ENCODE measurements at regions not wholly inside any gene's neighbourhood (a gene's known extent, or its start where the extent isn't known, plus 50 kb on each side); places are given as distances from the start of the nearest gene placed in this dataset.
"Not testable (repeated sequence)": the region's sequence is repeated elsewhere in the genome, so short reads cannot be mapped to it uniquely, and the experiment has no call there.

DNA sequence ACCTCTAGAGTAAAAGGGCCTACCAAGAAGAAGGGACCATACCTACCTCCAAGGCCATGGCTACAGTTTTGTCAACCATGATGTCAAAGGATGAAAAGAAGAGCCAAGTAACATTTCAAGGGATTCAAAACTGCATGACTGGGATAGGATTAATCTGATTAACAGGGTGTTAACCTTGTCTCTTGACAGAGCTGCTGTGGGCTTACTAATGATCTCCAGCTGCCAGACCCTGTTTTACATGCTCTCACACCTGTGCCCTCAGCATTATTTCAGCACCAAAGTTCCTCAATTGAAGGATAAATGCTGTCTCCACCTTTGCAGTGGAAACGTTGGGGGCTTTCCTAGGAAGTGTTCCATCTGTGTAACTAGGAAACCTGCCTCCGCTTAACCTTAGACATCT, 78.3 kb downstream of the DMAC1 start:
- Histone ChIP-seq H3K36me3 (no peaks in the 10 kb centered on the region), H3K4me1 (no peaks in the 10 kb centered on the region), H3K27me3 (no peaks in the 10 kb centered on the region), H3K27ac (no peak overlapping the region), H3K4me3 (no peak overlapping the region), H3K9me3 (no peaks in the 10 kb centered on the region)
- TF ChIP-seq POLR2AphosphoS5 (IDR thresholded peaks at IDR 0.05) (no peak), POLR2A (IDR thresholded peaks at IDR 0.05) (no peak), EP300 (IDR thresholded peaks at IDR 0.05; ENCODE audit: low read depth) (no peak)
- TF ChIP-seq, protein P1, sequence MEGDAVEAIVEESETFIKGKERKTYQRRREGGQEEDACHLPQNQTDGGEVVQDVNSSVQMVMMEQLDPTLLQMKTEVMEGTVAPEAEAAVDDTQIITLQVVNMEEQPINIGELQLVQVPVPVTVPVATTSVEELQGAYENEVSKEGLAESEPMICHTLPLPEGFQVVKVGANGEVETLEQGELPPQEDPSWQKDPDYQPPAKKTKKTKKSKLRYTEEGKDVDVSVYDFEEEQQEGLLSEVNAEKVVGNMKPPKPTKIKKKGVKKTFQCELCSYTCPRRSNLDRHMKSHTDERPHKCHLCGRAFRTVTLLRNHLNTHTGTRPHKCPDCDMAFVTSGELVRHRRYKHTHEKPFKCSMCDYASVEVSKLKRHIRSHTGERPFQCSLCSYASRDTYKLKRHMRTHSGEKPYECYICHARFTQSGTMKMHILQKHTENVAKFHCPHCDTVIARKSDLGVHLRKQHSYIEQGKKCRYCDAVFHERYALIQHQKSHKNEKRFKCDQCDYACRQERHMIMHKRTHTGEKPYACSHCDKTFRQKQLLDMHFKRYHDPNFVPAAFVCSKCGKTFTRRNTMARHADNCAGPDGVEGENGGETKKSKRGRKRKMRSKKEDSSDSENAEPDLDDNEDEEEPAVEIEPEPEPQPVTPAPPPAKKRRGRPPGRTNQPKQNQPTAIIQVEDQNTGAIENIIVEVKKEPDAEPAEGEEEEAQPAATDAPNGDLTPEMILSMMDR (IDR thresholded peaks at IDR 0.05), result no peak
- intact Hi-C loops (cut with DNase I; ENCODE audit: low total_unique reads), result no loop called here
- in situ Hi-C loops (cut with MboI; ENCODE audit: low pct_ligation_motif_present in 1 of 4, low pct_unique_long_range_greater_than_20kb in 1 of 4, low sequenced_read_pairs in 3 of 4), result no loop called here
- 75% methylated on average over 2 of the region's 2 CpGs; no CpG with 5 or more reads in 1 of the 2 donors for WGBS, 2 donors (ENCODE audit: low coverage in 1 of 2)
- no peak for DNase-seq

DNA sequence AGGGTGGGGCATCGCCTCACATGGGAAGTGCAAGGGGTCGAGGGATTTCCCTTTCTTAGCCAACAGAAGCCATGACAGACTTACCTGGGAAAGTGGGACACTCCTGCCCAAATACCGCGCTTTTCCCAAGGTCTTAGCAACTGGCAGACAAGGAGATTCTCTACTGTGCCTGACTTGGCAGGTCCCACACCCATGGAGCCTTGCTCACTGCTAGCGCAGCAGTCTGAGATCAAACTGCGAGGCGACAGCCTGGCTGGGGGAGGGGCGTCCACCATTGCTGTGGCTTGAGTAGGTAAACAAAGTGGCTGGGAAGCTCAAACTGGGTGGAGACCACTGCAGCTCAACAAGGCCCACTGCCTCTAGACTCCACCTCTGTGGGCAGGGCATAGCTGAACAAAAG, 86.5 kb downstream of the DMAC1 start:
- intact Hi-C loops (cut with DNase I; ENCODE audit: low total_unique reads), result not testable (repeated sequence)

DNA sequence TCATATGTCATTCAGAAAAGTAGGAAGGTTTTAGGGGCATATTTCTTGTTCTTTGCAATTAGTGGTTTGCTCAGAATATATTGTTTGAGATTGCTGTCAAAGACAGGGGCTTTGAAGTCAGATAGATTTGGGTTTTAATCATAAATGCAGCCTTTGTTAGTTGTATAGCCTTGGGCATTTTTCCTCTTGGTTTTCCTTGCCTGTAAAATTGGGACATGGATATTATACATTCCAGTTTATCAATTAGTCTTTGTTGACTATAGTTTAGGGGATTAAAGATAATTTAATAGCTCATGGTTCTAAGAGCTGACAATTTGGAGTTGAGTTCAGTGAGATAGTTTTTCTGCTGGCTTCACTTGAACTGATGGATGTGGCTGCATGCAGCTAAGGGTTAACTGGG, 88.9 kb downstream of the DMAC1 start:
- no peaks in the 10 kb centered on the region for H3K4me1 ChIP-seq
- no peak for DNase-seq
- no peaks in the 10 kb centered on the region for H3K27me3 ChIP-seq
- intact Hi-C loops (cut with DNase I; ENCODE audit: low total_unique reads) (no loop called here), in situ Hi-C loops (cut with MboI; ENCODE audit: low pct_ligation_motif_present in 1 of 4, low pct_unique_long_range_greater_than_20kb in 1 of 4, low sequenced_read_pairs in 3 of 4) (no loop called here)
- no peak overlapping the region for H3K4me3 ChIP-seq
- H3K36me3 ChIP-seq, result no peaks in the 10 kb centered on the region
- TF ChIP-seq POLR2AphosphoS5 (IDR thresholded peaks at IDR 0.05), result no peak
- TF ChIP-seq POLR2A (IDR thresholded peaks at IDR 0.05), result no peak
- TF ChIP-seq EP300 (IDR thresholded peaks at IDR 0.05; ENCODE audit: low read depth), result no peak
- TF ChIP-seq, protein P1 (IDR thresholded peaks at IDR 0.05), result no peak
- H3K27ac ChIP-seq, result no peak overlapping the region
- H3K9me3 ChIP-seq, result no peaks in the 10 kb centered on the region

More for the DNA sequence above, 86.5 kb downstream of the DMAC1 start:
- H3K9me3 ChIP-seq; in situ Hi-C loops (cut with MboI; ENCODE audit: low pct_ligation_motif_present in 1 of 4, low pct_unique_long_range_greater_than_20kb in 1 of 4, low sequenced_read_pairs in 3 of 4); H3K4me3 ChIP-seq; DNase-seq; H3K27me3 ChIP-seq; H3K4me1 ChIP-seq; H3K27ac ChIP-seq; H3K36me3 ChIP-seq: not testable (repeated sequence)
- 83% methylated on average over 8 of the region's 8 CpGs; no CpG with 5 or more reads in 1 of the 2 donors for WGBS, 2 donors (ENCODE audit: low coverage in 1 of 2)

DNA sequence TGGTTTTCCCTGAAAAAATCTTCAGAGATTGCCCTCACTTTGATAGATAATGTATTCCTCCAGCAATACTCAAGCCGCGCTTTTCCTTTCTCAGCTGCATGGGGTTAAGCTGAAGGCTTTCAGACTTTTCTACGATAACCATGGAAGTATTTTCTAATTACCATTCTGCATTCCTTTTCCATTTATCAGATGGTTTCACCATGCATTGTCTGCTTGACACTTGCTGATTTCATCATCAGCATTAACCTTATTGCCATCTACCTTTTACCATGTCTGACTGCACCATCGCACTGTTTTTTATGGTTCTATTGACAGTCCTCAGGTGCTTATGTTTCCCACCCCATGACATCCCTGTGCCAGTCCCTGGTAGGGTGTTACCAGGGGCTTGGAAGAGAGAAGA, 91.6 kb downstream of the DMAC1 start:
- Histone ChIP-seq H3K9me3 (no peaks in the 10 kb centered on the region), H3K4me1 (peaks cover 0 to 11% (median 0%) of the 10 kb centered on the region in 4 donors), H3K27ac (no peak overlapping the region), H3K27me3 (no peaks in the 10 kb centered on the region), H3K4me3 (no peak overlapping the region), H3K36me3 (no peaks in the 10 kb centered on the region)
- intact Hi-C loops (cut with DNase I; ENCODE audit: low total_unique reads) (no loop called here), in situ Hi-C loops (cut with MboI; ENCODE audit: low pct_ligation_motif_present in 1 of 4, low pct_unique_long_range_greater_than_20kb in 1 of 4, low sequenced_read_pairs in 3 of 4) (no loop called here)
- TF ChIP-seq, protein P1 (IDR thresholded peaks at IDR 0.05), result no peak
- TF ChIP-seq EP300 (IDR thresholded peaks at IDR 0.05; ENCODE audit: low read depth) (no peak), POLR2AphosphoS5 (IDR thresholded peaks at IDR 0.05) (no peak), POLR2A (IDR thresholded peaks at IDR 0.05) (no peak)
- no peak for DNase-seq
- 94 to 96% methylated on average over 4 of the region's 4 CpGs for WGBS, 2 donors (ENCODE audit: low coverage in 1 of 2)

DNA sequence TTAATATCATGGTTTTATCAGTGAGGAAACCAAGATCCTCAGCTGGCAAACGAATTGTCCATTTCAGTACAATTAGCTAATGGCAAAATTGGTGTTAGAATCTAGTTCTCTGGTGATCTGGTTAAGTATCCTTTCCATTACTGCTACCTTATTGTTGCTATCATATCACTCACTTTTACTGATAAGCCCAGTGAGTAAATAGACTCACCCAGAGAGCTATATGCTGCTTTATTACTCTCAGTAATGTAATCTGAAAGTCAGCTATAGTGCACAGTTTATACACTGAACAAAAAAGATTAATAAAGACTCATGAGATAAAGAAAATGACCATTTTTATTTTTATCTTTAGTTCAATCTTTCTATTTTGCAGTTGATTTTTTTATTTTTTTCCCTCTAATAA, 95.0 kb downstream of the DMAC1 start:
- 20 to 28% methylated on average over 1 of the region's 1 CpG for WGBS, 2 donors (ENCODE audit: low coverage in 1 of 2)
- no peak for DNase-seq
- in situ Hi-C loops (cut with MboI; ENCODE audit: low pct_ligation_motif_present in 1 of 4, low pct_unique_long_range_greater_than_20kb in 1 of 4, low sequenced_read_pairs in 3 of 4), result no loop called here

More for the DNA sequence above, 95.0 kb downstream of the DMAC1 start:
- Histone ChIP-seq H3K27ac (no peak overlapping the region), H3K27me3 (no peaks in the 10 kb centered on the region), H3K4me1 (peaks cover 0 to 11% (median 0%) of the 10 kb centered on the region in 4 donors), H3K36me3 (no peaks in the 10 kb centered on the region), H3K9me3 (no peaks in the 10 kb centered on the region), H3K4me3 (no peak overlapping the region)
- TF ChIP-seq EP300 (IDR thresholded peaks at IDR 0.05; ENCODE audit: low read depth), result no peak
- no peak for TF ChIP-seq POLR2AphosphoS5 (IDR thresholded peaks at IDR 0.05)
- TF ChIP-seq, protein P1 (IDR thresholded peaks at IDR 0.05), result no peak
- TF ChIP-seq POLR2A (IDR thresholded peaks at IDR 0.05), result no peak
- intact Hi-C loops (cut with DNase I; ENCODE audit: low total_unique reads), result no loop called here
